Hindlimb muscle (tissue), 1 donor: ENCODE measurements at regions not wholly inside any gene's neighbourhood (a gene's known extent, or its start where the extent isn't known, plus 50 kb on each side); places are given as distances from the start of the nearest gene placed in this dataset.
"Not testable (repeated sequence)": the region's sequence is repeated elsewhere in the genome, so short reads cannot be mapped to it uniquely, and the experiment has no call there.

ENCODE experiments used
- DNase-seq: peaks from one replicate; pipeline ENCODE4 v3.0.0-alpha.2; 2013

- DNase-seq: no peak
Measured at GRCh38 chr6:134778431-134778830, 171.5 kb downstream of the ALDH8A1 start.

- no peak for DNase-seq
Measured at GRCh38 chr6:134774201-134774638, 175.7 kb downstream of the ALDH8A1 start.

- no peak for DNase-seq
Measured at GRCh38 chr6:134772671-134773360, 177.1 kb downstream of the ALDH8A1 start.

- no peak for DNase-seq
Measured at GRCh38 chr6:134768931-134769330, 181.0 kb downstream of the ALDH8A1 start.

- no peak for DNase-seq
Measured at GRCh38 chr6:134766497-134766896, 183.4 kb downstream of the ALDH8A1 start.

GRCh38 chr6:134764741-134765140 lies 185.2 kb downstream of the ALDH8A1 start:
- DNase-seq: no peak

GRCh38 chr6:134763575-134763974 lies 186.3 kb downstream of the ALDH8A1 start:
- not testable (repeated sequence) for DNase-seq

- DNase-seq: no peak
Measured at GRCh38 chr6:134758621-134759020, 191.3 kb downstream of the ALDH8A1 start.

GRCh38 chr6:134757911-134758361 lies 192.0 kb downstream of the ALDH8A1 start:
- DNase-seq: no peak

GRCh38 chr6:134756374-134757025 lies 193.4 kb downstream of the ALDH8A1 start:
- DNase-seq: no peak

- no peak for DNase-seq
Measured at GRCh38 chr6:134754013-134754690, 195.7 kb downstream of the ALDH8A1 start.

- DNase-seq: no peak
Measured at GRCh38 chr6:134753001-134753400, 196.9 kb downstream of the ALDH8A1 start.

- no peak for DNase-seq
Measured at GRCh38 chr6:134752445-134752844, 197.5 kb downstream of the ALDH8A1 start.

- no peak for DNase-seq
Measured at GRCh38 chr6:134750669-134751068, 199.2 kb downstream of the ALDH8A1 start.

GRCh38 chr6:134748484-134748883 lies 201.4 kb downstream of the ALDH8A1 start:
- DNase-seq: no peak

- not testable (repeated sequence) for DNase-seq
Measured at GRCh38 chr6:134747197-134747596, 202.7 kb downstream of the ALDH8A1 start.

GRCh38 chr6:134746140-134746539 lies 203.8 kb downstream of the ALDH8A1 start:
- DNase-seq: no peak

GRCh38 chr6:134745192-134745591 lies 204.7 kb downstream of the ALDH8A1 start:
- DNase-seq: not testable (repeated sequence)

- DNase-seq: no peak
Measured at GRCh38 chr6:134744301-134744700, 205.6 kb downstream of the ALDH8A1 start.

- no peak for DNase-seq
Measured at GRCh38 chr6:134741200-134741536, 208.7 kb downstream of the ALDH8A1 start.

- DNase-seq: no peak
Measured at GRCh38 chr6:134740473-134741199, 209.3 kb downstream of the ALDH8A1 start.

GRCh38 chr6:134740027-134740373 lies 209.9 kb downstream of the ALDH8A1 start:
- DNase-seq: no peak
